Stomach (tissue), 8 donors: ENCODE measurements at regions not wholly inside any gene's neighbourhood (a gene's known extent, or its start where the extent isn't known, plus 50 kb on each side); places are given as distances from the start of the nearest gene placed in this dataset.

Experiments used
- DNase-seq, 2 donors: peaks; one replicate each; pipeline versions ENCODE4 v3.0.0 to v3.0.0-alpha.2; 2013 to 2019
- H3K27ac ChIP-seq, 5 donors: fragments of 200-600 bp in 4 of 5; sonication (generic) in 4 of 5; one replicate each; pipeline ENCODE4 v1.5.1; 2013 to 2019; ENCODE audit warnings: mild to moderate bottlenecking in 1 of 5, moderate library complexity in 1 of 5
- H3K27me3 ChIP-seq, 3 donors: fragments of 200-600 bp; sonication (generic); one replicate each; pipeline ENCODE4 v1.5.1; 2017 to 2019; ENCODE audit warnings: mixed run types in 1 of 3
- H3K36me3 ChIP-seq, 4 donors: fragments of 200-600 bp; sonication (generic); 1 replicate in 3 of 4; 2 replicates in 1 of 4; pipeline ENCODE4 v1.5.1; 2016 to 2019
- H3K4me1 ChIP-seq, 4 donors: fragments of 200-600 bp; sonication (generic); one replicate each; pipeline ENCODE4 v1.5.1; 2016 to 2019
- H3K4me3 ChIP-seq, 4 donors: fragments of 200-600 bp; sonication (generic) in 3 of 4; one replicate each; pipeline ENCODE4 v1.5.1; 2016 to 2019; ENCODE audit warnings: mild to moderate bottlenecking in 1 of 4
- H3K9me3 ChIP-seq, 4 donors: fragments of 200-600 bp; sonication (generic); one replicate each; pipeline ENCODE4 v1.5.1; 2016 to 2019
- EP300 ChIP-seq: sonication (generic); formaldehyde crosslinking; IDR thresholded peaks from one replicate; pipeline ENCODE4 v1.6.1; 2017; ENCODE audit warnings: antibody characterized with exemption
- POLR2A ChIP-seq, 4 donors: fragments of 450-650 bp; IDR thresholded peaks; one replicate each; pipeline ENCODE4 v1.6.1; 2016; ENCODE audit warnings: antibody characterized with exemption in 4 of 4, control low read depth in 2 of 4, mild to moderate bottlenecking in 1 of 4, moderate library complexity in 1 of 4
- POLR2AphosphoS5 ChIP-seq, 3 donors: sonication (generic); formaldehyde crosslinking; IDR thresholded peaks; one replicate each; pipeline ENCODE4 v1.6.1; 2016; ENCODE audit warnings: antibody characterized with exemption in 3 of 3
- WGBS, 5 donors: extraction: QIAGEN DNeasy Blood & Tissue Kit in 3 of 5; methylation state at CpG; one replicate each; pipeline versions ENCODE4 v1.1.5 to v1.1.7; 2013 to 2018; 5-methylcytosine and 5-hydroxymethylcytosine counted together
- intact Hi-C: fragments of 100-400 bp; cut with DNase I; formaldehyde crosslinking; loops from one replicate; pipeline ENCODE4 v1.15.1; 2023; ENCODE audit warnings: low total_unique reads
- TF ChIP-seq, protein P1 (sequence below), 7 experiments: fragments of 450-650 bp in 4 of 7; fragments of 200-600 bp in 3 of 7; sonication (generic) in 3 of 7; IDR thresholded peaks; one replicate each; pipeline ENCODE4 v1.5.1; 2016 to 2019; ENCODE audit warnings: antibody characterized with exemption in 7 of 7, control low read depth in 2 of 7, mild to moderate bottlenecking in 1 of 7
- donor health status: healthy with polysubstance abuse.
- donor health status: Bipolar disorder and iron deficiency.
- donor health status: healthy.

DNA sequence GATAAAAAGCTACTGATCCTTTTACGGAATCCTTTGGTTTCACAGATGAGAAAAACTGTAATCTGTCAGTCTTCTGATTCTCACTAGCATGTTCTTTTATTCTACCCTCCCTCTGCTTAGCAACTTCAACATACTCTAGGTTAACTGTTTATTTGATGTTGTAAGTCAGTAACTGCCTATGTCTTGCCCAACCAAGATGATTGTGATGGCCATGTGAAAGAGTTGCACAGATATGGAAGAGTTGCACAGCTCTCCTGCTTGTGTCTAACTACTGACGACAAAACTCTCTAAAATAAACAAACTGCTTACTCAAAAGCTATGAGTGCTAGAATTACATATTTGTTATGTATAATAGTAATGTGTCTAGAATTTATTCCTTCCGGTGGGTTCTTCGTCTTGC is 227.3 kb upstream of the DAB2 start:
- intact Hi-C loops = no loop called here
- no peak overlapping the region for H3K27ac ChIP-seq
- no peaks in the 10 kb centered on the region for H3K36me3 ChIP-seq
- no peak overlapping the region for H3K4me3 ChIP-seq
- WGBS, 5 donors = 76 to 93% (median 91%) methylated on average over 4 of the region's 4 CpGs
- no peaks in the 10 kb centered on the region for H3K9me3 ChIP-seq
- no peaks in the 10 kb centered on the region for H3K4me1 ChIP-seq
- no peaks in the 10 kb centered on the region for H3K27me3 ChIP-seq
- DNase-seq = no peak
- no peak for TF ChIP-seq POLR2AphosphoS5 (IDR thresholded peaks at IDR 0.05)
- TF ChIP-seq, protein P1, sequence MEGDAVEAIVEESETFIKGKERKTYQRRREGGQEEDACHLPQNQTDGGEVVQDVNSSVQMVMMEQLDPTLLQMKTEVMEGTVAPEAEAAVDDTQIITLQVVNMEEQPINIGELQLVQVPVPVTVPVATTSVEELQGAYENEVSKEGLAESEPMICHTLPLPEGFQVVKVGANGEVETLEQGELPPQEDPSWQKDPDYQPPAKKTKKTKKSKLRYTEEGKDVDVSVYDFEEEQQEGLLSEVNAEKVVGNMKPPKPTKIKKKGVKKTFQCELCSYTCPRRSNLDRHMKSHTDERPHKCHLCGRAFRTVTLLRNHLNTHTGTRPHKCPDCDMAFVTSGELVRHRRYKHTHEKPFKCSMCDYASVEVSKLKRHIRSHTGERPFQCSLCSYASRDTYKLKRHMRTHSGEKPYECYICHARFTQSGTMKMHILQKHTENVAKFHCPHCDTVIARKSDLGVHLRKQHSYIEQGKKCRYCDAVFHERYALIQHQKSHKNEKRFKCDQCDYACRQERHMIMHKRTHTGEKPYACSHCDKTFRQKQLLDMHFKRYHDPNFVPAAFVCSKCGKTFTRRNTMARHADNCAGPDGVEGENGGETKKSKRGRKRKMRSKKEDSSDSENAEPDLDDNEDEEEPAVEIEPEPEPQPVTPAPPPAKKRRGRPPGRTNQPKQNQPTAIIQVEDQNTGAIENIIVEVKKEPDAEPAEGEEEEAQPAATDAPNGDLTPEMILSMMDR (IDR thresholded peaks at IDR 0.05) = no peak
- no peak for TF ChIP-seq POLR2A (IDR thresholded peaks at IDR 0.05)
- TF ChIP-seq EP300 = no peak

DNA sequence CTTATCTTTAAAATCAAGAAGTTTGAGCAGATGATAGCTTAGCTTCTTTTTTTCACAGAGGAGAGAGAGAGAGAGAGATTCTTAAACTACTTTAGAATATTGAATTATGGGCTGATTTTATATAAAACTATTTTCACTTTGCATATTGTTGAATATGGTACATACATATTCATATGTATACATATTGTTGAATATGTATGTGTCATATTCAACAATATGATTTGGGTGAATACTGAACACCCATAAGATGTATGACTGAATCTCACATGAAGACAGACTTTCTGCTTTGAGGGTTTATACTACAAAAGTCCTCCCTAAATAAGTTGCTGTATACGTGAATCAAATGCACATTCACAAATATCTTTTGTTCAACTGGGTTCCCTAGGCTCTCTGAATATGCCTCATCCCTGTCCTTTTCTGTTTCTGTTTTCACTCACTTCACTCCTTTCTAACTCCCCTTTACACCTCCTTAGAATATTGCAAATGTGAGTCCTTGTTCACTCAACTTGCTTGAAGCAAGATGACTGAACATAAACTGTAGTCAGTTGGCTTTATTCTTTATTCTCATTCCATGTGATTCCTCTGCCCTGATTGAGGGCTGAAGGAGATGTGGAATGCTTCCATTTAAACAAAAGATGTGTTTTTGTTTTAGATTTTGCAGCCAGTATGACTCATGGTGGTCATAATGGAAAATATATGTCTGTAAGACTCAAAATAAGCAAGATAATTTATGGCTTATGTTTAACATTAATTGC is 225.4 kb upstream of the DAB2 start:
- TF ChIP-seq POLR2AphosphoS5 (IDR thresholded peaks at IDR 0.05) (no peak), POLR2A (IDR thresholded peaks at IDR 0.05) (no peak), EP300 (no peak)
- TF ChIP-seq, protein P1 (IDR thresholded peaks at IDR 0.05) = no peak
- no peak overlapping the region for H3K27ac ChIP-seq

DNA sequence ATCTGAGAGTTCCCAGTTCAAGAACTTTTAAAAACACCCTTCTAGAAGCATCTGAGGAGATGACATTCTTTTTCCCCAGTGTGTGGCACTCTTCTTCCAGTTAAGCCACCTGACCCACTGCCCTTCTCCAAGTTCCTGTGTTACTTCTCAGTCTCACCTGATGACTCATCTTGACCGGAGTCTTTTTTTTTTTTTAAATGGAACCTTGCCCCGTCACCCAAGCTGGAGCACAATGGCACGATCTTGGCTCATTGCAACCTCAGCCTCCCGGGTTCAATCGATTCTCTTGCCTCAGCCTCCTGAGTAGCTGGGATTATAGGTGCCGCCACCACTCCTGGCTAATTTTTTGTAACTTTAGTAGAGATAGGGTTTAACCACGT is 224.1 kb upstream of the DAB2 start:
- H3K4me1 ChIP-seq = no peaks in the 10 kb centered on the region
- no peaks in the 10 kb centered on the region for H3K9me3 ChIP-seq
- H3K36me3 ChIP-seq = no peaks in the 10 kb centered on the region
- no peaks in the 10 kb centered on the region for H3K27me3 ChIP-seq
- DNase-seq = peak in 1 of 2 donors; percentile 7
- WGBS, 5 donors = 65 to 87% (median 77%) methylated on average over 7 of the region's 7 CpGs
- no peak overlapping the region for H3K4me3 ChIP-seq
- H3K27ac ChIP-seq = no peak overlapping the region
- intact Hi-C loops = no loop called here
- TF ChIP-seq POLR2AphosphoS5 (IDR thresholded peaks at IDR 0.05) (no peak), POLR2A (IDR thresholded peaks at IDR 0.05) (no peak), EP300 (no peak)
- TF ChIP-seq, protein P1 (IDR thresholded peaks at IDR 0.05) = no peak

More for the DNA sequence above, 225.4 kb upstream of the DAB2 start:
- intact Hi-C loops = no loop called here
- DNase-seq = no peak
- H3K27me3 ChIP-seq = no peaks in the 10 kb centered on the region
- H3K4me1 ChIP-seq = no peaks in the 10 kb centered on the region
- 67 to 88% (median 87%) methylated on average over 1 of the region's 1 CpG for WGBS, 5 donors
- no peaks in the 10 kb centered on the region for H3K36me3 ChIP-seq
- no peak overlapping the region for H3K4me3 ChIP-seq
- H3K9me3 ChIP-seq = no peaks in the 10 kb centered on the region

DNA sequence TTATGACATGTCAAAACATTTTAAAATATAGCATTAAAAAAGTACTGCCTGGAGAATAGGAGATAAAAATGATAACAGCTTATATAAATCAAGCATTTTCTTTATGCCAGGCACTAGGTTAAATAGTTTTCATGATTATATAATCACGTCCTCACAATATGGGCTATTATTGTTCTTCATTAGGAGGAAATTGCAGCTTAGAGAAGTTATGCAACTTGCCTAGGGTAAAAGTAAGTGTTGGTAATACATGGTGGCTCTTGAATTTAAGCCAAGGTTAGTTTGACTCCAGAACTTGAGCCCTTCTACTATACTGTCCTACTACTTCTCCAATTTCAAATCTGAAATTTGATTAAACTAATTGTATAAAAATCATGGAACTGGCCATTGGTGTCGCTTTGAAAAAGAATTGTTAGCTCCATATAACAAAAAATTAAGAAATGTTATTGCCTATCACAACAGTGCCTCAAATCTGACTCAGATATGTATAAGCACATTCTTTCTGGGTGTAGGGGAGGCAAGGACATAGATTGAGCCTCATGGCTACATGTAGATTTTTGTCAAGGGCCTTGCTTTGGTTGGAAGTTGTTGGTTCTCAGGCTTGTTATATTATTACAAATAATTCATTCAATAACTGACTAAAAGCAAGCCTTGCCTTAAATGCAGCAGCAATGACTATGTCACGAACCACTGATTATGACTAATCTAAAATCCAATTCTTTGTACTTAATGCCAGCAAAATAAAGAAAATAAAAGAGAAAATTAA is 223.5 kb upstream of the DAB2 start:
- no peak for DNase-seq
- no peak overlapping the region for H3K27ac ChIP-seq
- WGBS, 5 donors = 70 to 78% (median 75%) methylated on average over 3 of the region's 3 CpGs

More for the DNA sequence above, 223.5 kb upstream of the DAB2 start:
- Histone ChIP-seq H3K36me3 (no peaks in the 10 kb centered on the region), H3K4me3 (no peak overlapping the region), H3K9me3 (no peaks in the 10 kb centered on the region), H3K4me1 (no peaks in the 10 kb centered on the region), H3K27me3 (no peaks in the 10 kb centered on the region)
- no peak for TF ChIP-seq EP300
- no peak for TF ChIP-seq POLR2AphosphoS5 (IDR thresholded peaks at IDR 0.05)
- TF ChIP-seq, protein P1 (IDR thresholded peaks at IDR 0.05) = no peak
- TF ChIP-seq POLR2A (IDR thresholded peaks at IDR 0.05) = no peak
- intact Hi-C loops = no loop called here
